HCT116 (cell line): ENCODE measurements at regions not wholly inside any gene's neighbourhood (a gene's known extent, or its start where the extent isn't known, plus 50 kb on each side); places are given as distances from the start of the nearest gene placed in this dataset.

Experiments
- ATAC-seq: fragments of 200-7000 bp; cut with Tn5 transposase; 2 replicates; pipeline ENCODE4 v1.9.1; 2020; ENCODE audit warnings: mild to moderate bottlenecking, moderate library complexity
- BruUV-seq: library from RNA; stranded (reverse); fragments of 400-500 nt; replicated peaks from 2 replicates; lab custom pipeline; 2021; lab: Mats Ljungman, UMichigan
- CTCF ChIA-PET: fragments of 300-600 bp; sonication (Branson Sonifier 250); formaldehyde crosslinking; loops from one replicate; lab custom pipeline; 2021; ENCODE audit warnings: antibody characterized with exemption; lab: Charles Lee
- POLR2A ChIA-PET: fragments of 300-600, 350-600 bp; sonication (Branson Sonifier 250); formaldehyde crosslinking; loops from one replicate; lab custom pipeline; 2021; ENCODE audit warnings: antibody characterized with exemption; lab: Charles Lee
- RAD21 ChIA-PET, 2 experiments: fragments of 300-600 bp; sonication (Branson Sonifier 250); formaldehyde crosslinking; loops; one replicate each; lab custom pipeline; 2023; ENCODE audit warnings: low total read pairs in 2 of 2; ENCODE audit not compliant: uncharacterized antibody in 2 of 2, unreplicated experiment in 2 of 2, low non-redundant PET in 1 of 2; lab: Charles Lee
- DNase-seq: peaks from one replicate; pipeline ENCODE4 v3.0.0-alpha.2; 2010; ENCODE audit warnings: low read depth, low spot score
- H2AFZ ChIP-seq: fragments of 200-600 bp; shearing (Covaris generic), sonication (generic); 2 replicates; pipeline ENCODE4 v1.6.1; 2017; ENCODE audit warnings: low read depth, mixed run types, mixed read lengths, antibody characterized with exemption, low read length; ENCODE audit not compliant: poor library complexity, severe bottlenecking
- H3K27ac ChIP-seq: 2 replicates; pipeline ENCODE4 v1.5.1; 2012; ENCODE audit warnings: low read depth, low read length
- H3K27me3 ChIP-seq: fragments of 200-600 bp; sonication (generic); 2 replicates; pipeline ENCODE4 v1.6.1; 2016; ENCODE audit warnings: mixed run types, low read length, mixed read lengths; ENCODE audit not compliant: insufficient read depth
- H3K36me3 ChIP-seq, 2 experiments: fragments of 200-500 bp in 1 of 2; fragments of 200-600 bp in 1 of 2; sonication (Bioruptor generic) in 1 of 2; sonication (generic) in 1 of 2; 2 replicates each; pipeline versions ENCODE4 v1.5.1 to v1.6.1; 2014 to 2016; ENCODE audit warnings: low read length in 2 of 2, inconsistent platforms in 1 of 2, mixed read lengths in 1 of 2, mixed run types in 1 of 2; ENCODE audit not compliant: insufficient read depth in 2 of 2, control insufficient read depth in 1 of 2
- H3K4me1 ChIP-seq, 2 experiments: fragments of 200-600 bp in 1 of 2; sonication (generic) in 1 of 2; 2 replicates each; pipeline versions ENCODE4 v1.5.1 to v1.6.1; 2012 to 2017; ENCODE audit warnings: low read length in 2 of 2, inconsistent platforms in 1 of 2, mild to moderate bottlenecking in 1 of 2, mixed read lengths in 1 of 2, mixed run types in 1 of 2, moderate library complexity in 1 of 2; ENCODE audit not compliant: insufficient read depth in 2 of 2, control insufficient read depth in 1 of 2
- H3K4me2 ChIP-seq: fragments of 200-600 bp; sonication (generic); 2 replicates; pipeline ENCODE4 v1.6.1; 2017; ENCODE audit warnings: mixed run types, low read length, mixed read lengths
- H3K4me3 ChIP-seq, 2 experiments: fragments of 200-600 bp in 1 of 2; sonication (generic) in 1 of 2; replicated peaks in 1 of 2; 2 replicates each; pipeline ENCODE4 v1.5.1; 2011 to 2016; ENCODE audit warnings: low read length in 2 of 2, control low read depth in 1 of 2, low read depth in 1 of 2, mild to moderate bottlenecking in 1 of 2, mixed read lengths in 1 of 2, mixed run types in 1 of 2
- H3K79me2 ChIP-seq: fragments of 200-600 bp; sonication (generic); 2 replicates; pipeline ENCODE4 v1.6.1; 2017; ENCODE audit warnings: mild to moderate bottlenecking, mixed run types, low read length, moderate library complexity, mixed read lengths; ENCODE audit not compliant: insufficient read depth
- H3K9ac ChIP-seq: fragments of 200-600 bp; sonication (generic); 2 replicates; pipeline ENCODE4 v1.6.1; 2016; ENCODE audit warnings: low read length, mixed read lengths
- H3K9me2 ChIP-seq: fragments of 200-600 bp; sonication (generic), shearing (Covaris generic); 2 replicates; pipeline ENCODE4 v1.6.1; 2017; ENCODE audit warnings: mixed run types, mild to moderate bottlenecking, moderate library complexity; ENCODE audit not compliant: insufficient read depth
- H3K9me3 ChIP-seq, 2 experiments: fragments of 200-500 bp in 1 of 2; fragments of 200-600 bp in 1 of 2; sonication (Bioruptor generic) in 1 of 2; sonication (generic) in 1 of 2; 2 replicates each; pipeline ENCODE4 v1.6.1; 2014 to 2017; ENCODE audit warnings: low read length in 2 of 2, mixed read lengths in 2 of 2, inconsistent platforms in 1 of 2, low read depth in 1 of 2, mild to moderate bottlenecking in 1 of 2, mixed run types in 1 of 2, moderate library complexity in 1 of 2; ENCODE audit not compliant: control insufficient read depth in 1 of 2, insufficient read depth in 1 of 2
- H4K20me1 ChIP-seq: fragments of 200-600 bp; sonication (generic), shearing (Covaris generic); 2 replicates; pipeline ENCODE4 v1.6.1; 2017; ENCODE audit warnings: mixed run types, mild to moderate bottlenecking, moderate library complexity; ENCODE audit not compliant: insufficient read depth
- ATF3 ChIP-seq: IDR thresholded peaks from 2 replicates; pipeline ENCODE4 v1.6.1; 2012
- CBX3 ChIP-seq: IDR thresholded peaks from 2 replicates; pipeline ENCODE4 v1.6.1; 2012; ENCODE audit warnings: low read depth
- CEBPB ChIP-seq: IDR thresholded peaks from 2 replicates; pipeline ENCODE4 v1.6.1; 2012; ENCODE audit warnings: low read depth
- CTCF ChIP-seq, 3 experiments: fragments of 200-600 bp in 1 of 3; sonication (generic) in 1 of 3; IDR thresholded peaks in 2 of 3; conservative IDR thresholded peaks in 1 of 3; 2 replicates each; pipeline ENCODE4 v1.5.1; 2012 to 2017; ENCODE audit warnings: low read depth in 2 of 3, low read length in 2 of 3, antibody characterized with exemption in 1 of 3, borderline replicate concordance in 1 of 3, control low read depth in 1 of 3, mild to moderate bottlenecking in 1 of 3, mixed read lengths in 1 of 3, mixed run types in 1 of 3, moderate library complexity in 1 of 3; ENCODE audit not compliant: insufficient read depth in 1 of 3
- EGR1 ChIP-seq: IDR thresholded peaks from 2 replicates; pipeline ENCODE4 v1.6.1; 2012; ENCODE audit warnings: low read depth
- EZH2 ChIP-seq: fragments of 200-600 bp; sonication (generic); IDR thresholded peaks from 2 replicates; pipeline ENCODE4 v1.6.1; 2017; ENCODE audit warnings: antibody characterized with exemption, mixed run types
- JUND ChIP-seq: IDR thresholded peaks from 2 replicates; pipeline ENCODE4 v1.6.1; 2012
- POLR2A ChIP-seq: IDR thresholded peaks from 2 replicates; pipeline ENCODE4 v1.7.0; 2011; ENCODE audit warnings: borderline replicate concordance; ENCODE audit not compliant: insufficient read depth, insufficient read length; ENCODE audit errors: extremely low read depth
- REST ChIP-seq: IDR thresholded peaks from 2 replicates; pipeline ENCODE4 v1.6.1; 2012; ENCODE audit warnings: low read depth
- SIN3A ChIP-seq: IDR thresholded peaks from 2 replicates; pipeline ENCODE4 v1.6.1; 2012; ENCODE audit warnings: low read depth
- YY1 ChIP-seq: IDR thresholded peaks from 2 replicates; pipeline ENCODE4 v1.6.1; 2011; ENCODE audit warnings: low read length, low read depth, moderate library complexity, mild to moderate bottlenecking; ENCODE audit not compliant: insufficient replicate concordance; ENCODE audit errors: extremely low read depth
- ZBTB33 ChIP-seq: IDR thresholded peaks from 2 replicates; pipeline ENCODE4 v1.6.1; 2011; ENCODE audit warnings: mild to moderate bottlenecking, low read length, moderate library complexity; ENCODE audit not compliant: insufficient replicate concordance; ENCODE audit errors: extremely low read depth
- intact Hi-C: fragments of 100-400 bp; cut with micrococcal nuclease; formaldehyde crosslinking; loops from 2 replicates; pipeline ENCODE4 v1.10.0; 2022

- peaks cover 9 to 13% of the 10 kb centered on the region in 2 experiments; a peak in 3 of 4 replicates for H3K9me3 ChIP-seq
- H3K36me3 ChIP-seq, result no peaks in the 10 kb centered on the region
- no peak overlapping the region for H3K4me3 ChIP-seq
- no peak overlapping the region for H3K4me2 ChIP-seq
- intact Hi-C loops, result no loop called here
- ATAC-seq (no peak), DNase-seq (no peak)
- H3K4me1 ChIP-seq, result no peaks in the 10 kb centered on the region
- TF ChIP-seq CTCF (IDR thresholded peaks at IDR 0.05 in 2 of 3, conservative IDR thresholded peaks at IDR 0.05 in 1 of 3; ENCODE audit: borderline replicate concordance in 1 of 3, insufficient read depth in 1 of 3, low read depth in 2 of 3, low read length in 2 of 3), result no peak
- no peak for TF ChIP-seq EZH2
- TF ChIP-seq REST, result no peak
- TF ChIP-seq CBX3, result no peak
- TF ChIP-seq SIN3A, result no peak
- no peak for TF ChIP-seq ZBTB33
- TF ChIP-seq POLR2A, result no peak
- TF ChIP-seq JUND, result no peak
- TF ChIP-seq YY1, result no peak
- no peak for TF ChIP-seq EGR1
- no peak for TF ChIP-seq ATF3
- no peak for TF ChIP-seq CEBPB
- H3K27me3 ChIP-seq, result no peaks in the 10 kb centered on the region
- H2AFZ ChIP-seq, result no peak overlapping the region
- ChIA-PET CTCF (no interaction called here), RAD21 (no interaction called here), POLR2A (no interaction called here)
- H3K9me2 ChIP-seq, result no peaks in the 10 kb centered on the region
- H4K20me1 ChIP-seq, result no peaks in the 10 kb centered on the region
- no peak overlapping the region for H3K9ac ChIP-seq
- H3K27ac ChIP-seq, result no peak overlapping the region
- no peaks in the 10 kb centered on the region for H3K79me2 ChIP-seq
- BruUV-seq, result no TSS peak
Observed at GRCh38 chr9:25857147-25857546, 178.9 kb upstream of the TUSC1 start.
